ENCODE measurements at regions not wholly inside any gene's neighbourhood (a gene's known extent, or its start where the extent isn't known, plus 50 kb on each side); places are given as distances from the start of the nearest gene placed in this dataset.
A peak's percentile ranks its signal among the peaks of the same experiment; 100 is the strongest.

- TF ChIP-seq CTCF (IDR thresholded peaks at IDR 0.05; ENCODE audit: low read depth, low read length) (no peak), EZH2phosphoT487 (IDR thresholded peaks at IDR 0.05; ENCODE audit: low read depth) (no peak)
- Histone ChIP-seq H2AFZ (ENCODE audit: low read depth, low read length) (no peak overlapping the region), H4K20me1 (ENCODE audit: insufficient read depth, low read length) (no peaks in the 10 kb centered on the region), H3K9ac (ENCODE audit: low read length) (no peak overlapping the region), H3K9me3 (ENCODE audit: insufficient read depth, low read length) (no peaks in the 10 kb centered on the region), H3K4me2 (ENCODE audit: low read length) (no peak overlapping the region), H3K4me3 (ENCODE audit: low read length) (no peak overlapping the region), H3K27me3 (ENCODE audit: low read depth, low read length) (no peaks in the 10 kb centered on the region), H3K27ac (ENCODE audit: low read length) (no peak overlapping the region), H3K79me2 (ENCODE audit: low read length) (no peaks in the 10 kb centered on the region), H3K4me1 (ENCODE audit: low read length) (no peaks in the 10 kb centered on the region), H3K36me3 (replicated peaks; ENCODE audit: low read depth, low read length) (no peaks in the 10 kb centered on the region)
Observed at GRCh38 chr10:65350611-65351010, 1575.2 kb upstream of the LRRTM3 start.

- TF ChIP-seq EZH2phosphoT487 (IDR thresholded peaks at IDR 0.05; ENCODE audit: low read depth) (no peak), CTCF (IDR thresholded peaks at IDR 0.05; ENCODE audit: low read depth, low read length) (no peak)
- no peaks in the 10 kb centered on the region for H3K27me3 ChIP-seq (ENCODE audit: low read depth, low read length)
- no peak overlapping the region for H3K4me3 ChIP-seq (ENCODE audit: low read length)
- no peak overlapping the region for H2AFZ ChIP-seq (ENCODE audit: low read depth, low read length)
- no peak overlapping the region for H3K4me2 ChIP-seq (ENCODE audit: low read length)
- peaks cover 17% of the 10 kb centered on the region for H3K4me1 ChIP-seq (ENCODE audit: low read length)
- no peaks in the 10 kb centered on the region for H3K79me2 ChIP-seq (ENCODE audit: low read length)
- H3K9me3 ChIP-seq (ENCODE audit: insufficient read depth, low read length) = no peaks in the 10 kb centered on the region
- H3K9ac ChIP-seq (ENCODE audit: low read length) = no peak overlapping the region
- no peaks in the 10 kb centered on the region for H3K36me3 ChIP-seq (replicated peaks; ENCODE audit: low read depth, low read length)
- H4K20me1 ChIP-seq (ENCODE audit: insufficient read depth, low read length) = no peaks in the 10 kb centered on the region
- no peak overlapping the region for H3K27ac ChIP-seq (ENCODE audit: low read length)
Observed at GRCh38 chr10:65355141-65355680, 1570.6 kb upstream of the LRRTM3 start.

- no peaks in the 10 kb centered on the region for H4K20me1 ChIP-seq (ENCODE audit: insufficient read depth, low read length)
- H3K36me3 ChIP-seq (replicated peaks; ENCODE audit: low read depth, low read length) = no peaks in the 10 kb centered on the region
- H3K27me3 ChIP-seq (ENCODE audit: low read depth, low read length) = no peaks in the 10 kb centered on the region
- peaks cover 19% of the 10 kb centered on the region for H3K4me1 ChIP-seq (ENCODE audit: low read length)
- H3K27ac ChIP-seq (ENCODE audit: low read length) = no peak overlapping the region
- no peak overlapping the region for H2AFZ ChIP-seq (ENCODE audit: low read depth, low read length)
- no peak overlapping the region for H3K4me2 ChIP-seq (ENCODE audit: low read length)
- H3K79me2 ChIP-seq (ENCODE audit: low read length) = no peaks in the 10 kb centered on the region
- no peak overlapping the region for H3K9ac ChIP-seq (ENCODE audit: low read length)
- H3K9me3 ChIP-seq (ENCODE audit: insufficient read depth, low read length) = no peaks in the 10 kb centered on the region
- no peak overlapping the region for H3K4me3 ChIP-seq (ENCODE audit: low read length)
- TF ChIP-seq CTCF (IDR thresholded peaks at IDR 0.05; ENCODE audit: low read depth, low read length) (peak; percentile 54), EZH2phosphoT487 (IDR thresholded peaks at IDR 0.05; ENCODE audit: low read depth) (no peak)
Observed at GRCh38 chr10:65358565-65358964, 1567.3 kb upstream of the LRRTM3 start.

GRCh38 chr10:65360497-65360896 is 1565.3 kb upstream of the LRRTM3 start:
- H3K27me3 ChIP-seq (ENCODE audit: low read depth, low read length) = no peaks in the 10 kb centered on the region
- no peaks in the 10 kb centered on the region for H3K79me2 ChIP-seq (ENCODE audit: low read length)
- no peaks in the 10 kb centered on the region for H4K20me1 ChIP-seq (ENCODE audit: insufficient read depth, low read length)
- H2AFZ ChIP-seq (ENCODE audit: low read depth, low read length) = no peak overlapping the region
- no peaks in the 10 kb centered on the region for H3K36me3 ChIP-seq (replicated peaks; ENCODE audit: low read depth, low read length)
- H3K4me1 ChIP-seq (ENCODE audit: low read length) = peaks cover 19% of the 10 kb centered on the region
- H3K4me2 ChIP-seq (ENCODE audit: low read length) = no peak overlapping the region
- TF ChIP-seq EZH2phosphoT487 (IDR thresholded peaks at IDR 0.05; ENCODE audit: low read depth) (no peak), CTCF (IDR thresholded peaks at IDR 0.05; ENCODE audit: low read depth, low read length) (no peak)
- no peak overlapping the region for H3K9ac ChIP-seq (ENCODE audit: low read length)
- H3K4me3 ChIP-seq (ENCODE audit: low read length) = no peak overlapping the region
- no peaks in the 10 kb centered on the region for H3K9me3 ChIP-seq (ENCODE audit: insufficient read depth, low read length)
- H3K27ac ChIP-seq (ENCODE audit: low read length) = no peak overlapping the region
